HFF-Myc (cell line): ENCODE measurements at regions not wholly inside any gene's neighbourhood (a gene's known extent, or its start where the extent isn't known, plus 50 kb on each side); places are given as distances from the start of the nearest gene placed in this dataset.
"Not testable (repeated sequence)": the region's sequence is repeated elsewhere in the genome, so short reads cannot be mapped to it uniquely, and the experiment has no call there.

ENCODE experiments used
- DNase-seq: peaks from one replicate; pipeline ENCODE4 v3.0.0-alpha.2; 2011; ENCODE audit warnings: low read depth; ENCODE audit errors: extremely low read depth
- H3K4me3 ChIP-seq: replicated peaks from 2 replicates; pipeline ENCODE4 v1.5.1; 2011; ENCODE audit warnings: low read depth, mild to moderate bottlenecking, control low read depth, low read length
- TF ChIP-seq, protein P1 (sequence below): IDR thresholded peaks from 2 replicates; pipeline ENCODE4 v1.5.1; 2012; ENCODE audit warnings: mild to moderate bottlenecking, low read depth, low read length, control low read depth; ENCODE audit errors: missing control alignments

DNA sequence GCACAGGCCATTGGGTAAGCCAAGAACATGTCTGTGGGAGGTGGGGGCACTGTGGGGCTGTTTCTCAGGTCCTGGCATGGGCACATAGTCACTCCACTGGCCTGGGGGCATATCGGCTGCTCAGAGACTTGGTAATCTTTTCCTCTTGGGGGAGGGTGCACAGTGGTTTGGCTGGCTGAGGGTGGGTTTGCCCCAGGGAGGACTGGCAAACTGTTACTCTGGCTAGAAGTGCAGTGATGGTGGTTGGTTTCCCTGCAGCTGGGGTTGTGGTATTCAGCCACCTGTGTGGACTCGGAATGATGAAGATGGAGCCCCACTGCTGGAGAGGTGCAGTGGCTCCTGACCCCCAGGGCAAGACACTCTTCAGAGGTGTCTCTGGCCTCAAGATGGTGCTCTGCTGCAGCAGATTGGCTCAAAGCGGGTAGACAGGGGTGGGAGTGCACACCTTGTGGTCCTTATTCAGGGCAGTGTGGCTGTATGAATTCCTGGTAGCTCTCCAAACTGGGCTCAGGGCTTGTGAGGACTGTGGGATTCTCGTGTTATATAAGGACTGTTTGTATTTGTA lies 74.1 kb upstream of the DDHD1 start:
- TF ChIP-seq, protein P1, sequence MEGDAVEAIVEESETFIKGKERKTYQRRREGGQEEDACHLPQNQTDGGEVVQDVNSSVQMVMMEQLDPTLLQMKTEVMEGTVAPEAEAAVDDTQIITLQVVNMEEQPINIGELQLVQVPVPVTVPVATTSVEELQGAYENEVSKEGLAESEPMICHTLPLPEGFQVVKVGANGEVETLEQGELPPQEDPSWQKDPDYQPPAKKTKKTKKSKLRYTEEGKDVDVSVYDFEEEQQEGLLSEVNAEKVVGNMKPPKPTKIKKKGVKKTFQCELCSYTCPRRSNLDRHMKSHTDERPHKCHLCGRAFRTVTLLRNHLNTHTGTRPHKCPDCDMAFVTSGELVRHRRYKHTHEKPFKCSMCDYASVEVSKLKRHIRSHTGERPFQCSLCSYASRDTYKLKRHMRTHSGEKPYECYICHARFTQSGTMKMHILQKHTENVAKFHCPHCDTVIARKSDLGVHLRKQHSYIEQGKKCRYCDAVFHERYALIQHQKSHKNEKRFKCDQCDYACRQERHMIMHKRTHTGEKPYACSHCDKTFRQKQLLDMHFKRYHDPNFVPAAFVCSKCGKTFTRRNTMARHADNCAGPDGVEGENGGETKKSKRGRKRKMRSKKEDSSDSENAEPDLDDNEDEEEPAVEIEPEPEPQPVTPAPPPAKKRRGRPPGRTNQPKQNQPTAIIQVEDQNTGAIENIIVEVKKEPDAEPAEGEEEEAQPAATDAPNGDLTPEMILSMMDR: no peak
- no peak overlapping the region for H3K4me3 ChIP-seq
- DNase-seq: no peak

DNA sequence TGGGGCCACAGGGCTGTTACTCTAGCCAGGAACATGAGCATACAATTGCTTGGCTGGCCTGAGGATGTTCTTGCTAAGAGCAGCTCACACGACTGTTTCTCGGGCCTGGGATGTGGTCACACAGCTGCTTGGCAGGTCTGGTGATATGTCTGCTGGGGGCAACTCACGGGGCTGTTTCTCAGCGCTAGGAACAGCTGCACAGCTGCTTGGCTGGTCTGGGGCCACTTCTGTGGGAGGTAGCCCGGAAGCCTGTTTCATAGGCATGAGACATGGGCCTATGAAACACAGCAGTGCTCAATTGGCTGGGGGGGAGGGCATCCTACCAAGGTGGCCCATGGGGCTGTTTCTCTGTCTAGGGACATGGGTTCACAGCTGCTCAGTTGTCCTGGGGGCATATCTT lies 73.4 kb upstream of the DDHD1 start:
- TF ChIP-seq, protein P1: no peak
- H3K4me3 ChIP-seq: no peak overlapping the region
- peak; percentile 2 for DNase-seq

DNA sequence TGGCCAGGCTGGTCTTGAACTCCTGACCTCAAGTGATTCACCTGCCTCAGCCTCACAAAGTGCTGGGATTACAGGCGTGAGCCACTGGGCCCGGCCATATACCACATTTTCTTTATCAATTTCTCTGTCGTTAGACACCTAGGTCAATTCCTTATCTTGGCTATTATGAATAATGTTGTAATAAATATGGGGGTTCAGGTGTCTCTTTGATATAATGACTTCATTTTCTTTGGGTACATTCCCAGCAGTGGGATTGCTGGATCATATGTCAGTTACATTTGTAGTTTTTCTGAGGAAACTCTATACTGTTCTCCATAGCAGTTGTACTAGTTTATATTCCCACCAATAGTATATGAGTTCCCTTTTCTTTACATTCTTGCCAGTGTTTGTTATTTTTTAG lies 67.8 kb upstream of the DDHD1 start:
- TF ChIP-seq, protein P1: no peak
- no peak overlapping the region for H3K4me3 ChIP-seq
- DNase-seq: no peak

DNA sequence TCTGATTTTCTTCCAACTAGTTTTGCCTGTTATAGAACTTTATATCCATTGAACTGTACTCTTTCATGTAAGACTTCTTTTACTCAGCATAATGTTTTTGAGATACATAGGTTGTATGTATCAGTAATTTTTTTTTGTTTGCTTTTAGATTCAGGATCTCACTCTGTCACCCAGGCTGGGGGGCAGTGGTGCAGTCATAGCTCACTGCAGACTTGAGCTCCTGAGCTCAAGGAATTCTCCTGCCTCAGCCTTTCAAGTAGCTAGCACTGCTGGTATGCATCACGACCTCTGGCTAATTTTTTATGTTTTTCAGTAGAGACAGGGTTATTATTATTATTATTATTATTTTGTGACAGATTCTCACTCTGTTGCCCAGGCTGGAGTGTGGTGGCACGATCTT lies 65.0 kb upstream of the DDHD1 start:
- peak overlapping the region; percentile 47 for H3K4me3 ChIP-seq
- TF ChIP-seq, protein P1: no peak
- no peak for DNase-seq

DNA sequence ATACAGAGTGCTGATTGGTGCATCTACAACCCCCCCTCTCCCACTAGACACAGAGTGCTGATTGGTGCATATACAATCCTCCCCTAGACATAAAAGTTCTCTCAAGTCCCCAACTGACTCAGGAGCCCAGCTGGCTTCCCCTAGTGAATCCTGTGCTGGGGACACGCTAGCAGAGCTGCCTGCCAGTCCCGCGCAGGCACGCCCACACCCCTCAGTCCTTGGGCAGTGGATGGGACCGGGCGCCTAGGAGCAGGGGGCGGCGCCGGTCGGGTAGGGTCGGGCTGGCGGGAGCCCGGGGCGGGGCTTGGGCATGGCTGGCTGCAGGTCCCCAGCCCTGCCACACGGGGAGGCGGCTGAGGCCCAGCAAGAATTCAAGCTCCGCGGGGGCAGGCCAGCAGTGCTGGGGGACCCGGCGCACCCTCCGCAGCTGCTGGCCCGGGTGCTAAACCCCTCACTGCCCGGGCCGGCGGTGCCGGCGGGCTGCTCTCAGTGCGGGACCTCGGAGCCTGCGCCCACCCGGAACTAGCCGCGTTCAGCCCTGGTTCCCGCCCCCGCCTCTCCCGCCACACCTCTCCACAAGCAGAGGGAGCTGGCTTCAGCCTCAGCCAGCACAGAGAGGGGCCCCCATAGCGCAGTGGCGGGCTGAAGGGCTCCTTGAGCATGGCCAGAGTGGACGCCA lies 64.3 kb upstream of the DDHD1 start:
- H3K4me3 ChIP-seq: peak overlapping the region; percentile 47
- DNase-seq: peak; percentile 22
- TF ChIP-seq, protein P1: peak; percentile 25

DNA sequence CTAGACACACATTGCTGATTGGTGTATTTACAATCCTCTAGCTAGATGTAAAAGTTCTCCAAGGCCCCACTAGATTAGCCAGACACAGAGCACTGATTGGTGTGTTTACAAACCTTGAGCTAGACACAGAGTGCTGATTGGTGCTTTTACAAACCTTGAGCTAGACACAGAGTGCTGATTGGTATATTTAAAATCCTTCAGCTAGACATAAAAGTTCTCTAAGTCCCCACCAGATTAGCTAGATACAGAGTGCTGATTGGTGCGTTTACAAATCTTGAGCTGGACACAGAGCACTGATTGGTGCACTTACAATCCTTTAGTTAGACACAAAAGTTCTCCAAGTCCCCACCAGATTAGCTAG lies 63.8 kb upstream of the DDHD1 start:
- peak overlapping the region; percentile 47 for H3K4me3 ChIP-seq

DNA sequence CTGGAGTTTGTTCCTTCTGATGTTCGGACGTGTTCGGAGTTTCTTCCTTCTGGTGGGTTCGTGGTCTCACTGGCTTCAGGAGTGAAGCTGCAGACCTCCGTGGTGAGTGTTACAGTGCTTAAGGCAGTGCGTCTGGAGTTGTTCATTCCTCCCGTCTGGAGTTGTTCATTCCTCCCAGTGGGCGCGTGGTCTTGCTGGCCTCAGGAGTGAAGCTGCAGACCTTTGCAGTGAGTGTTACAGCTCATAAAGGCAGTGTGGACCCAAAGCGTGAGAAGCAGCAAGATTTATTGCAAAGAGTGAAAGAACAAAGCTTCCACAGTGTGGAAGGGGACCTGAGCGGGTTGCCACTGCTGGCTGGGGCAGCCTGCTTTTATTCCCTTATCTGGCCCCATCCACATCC lies 63.4 kb upstream of the DDHD1 start:
- H3K4me3 ChIP-seq, DNase-seq: not testable (repeated sequence)

More for the DNA sequence above, 63.8 kb upstream of the DDHD1 start:
- DNase-seq: not testable (repeated sequence)

DNA sequence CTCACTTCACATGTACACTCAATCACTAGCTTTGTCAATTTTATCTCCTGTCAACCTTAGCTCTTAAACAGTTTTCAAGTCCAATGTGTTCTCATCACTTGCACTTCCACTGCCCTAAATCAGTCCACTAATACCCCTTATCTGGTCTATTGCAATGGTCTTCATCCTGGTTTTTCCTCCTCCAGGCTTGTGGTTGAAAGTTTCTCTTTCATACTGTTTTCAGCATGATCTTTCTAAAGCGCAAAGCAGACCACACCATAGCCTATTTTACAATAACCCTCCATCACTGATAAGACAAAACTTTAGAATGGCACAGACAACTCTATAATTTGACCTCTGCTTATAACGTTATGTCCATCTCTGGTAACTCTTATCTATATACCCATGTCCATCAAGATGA lies 62.0 kb upstream of the DDHD1 start:
- no peak overlapping the region for H3K4me3 ChIP-seq
- no peak for DNase-seq
- TF ChIP-seq, protein P1: no peak
